OCI-LY7 (cell line): ENCODE measurements at regions not wholly inside any gene's neighbourhood (a gene's known extent, or its start where the extent isn't known, plus 50 kb on each side); places are given as distances from the start of the nearest gene placed in this dataset.

ENCODE experiments used
- BruUV-seq: library from RNA; stranded (reverse); fragments of 400-500 nt; replicated peaks from 2 replicates; lab custom pipeline; 2021; lab: Mats Ljungman, UMichigan
- CTCF ChIA-PET: fragments of 300-600 bp; sonication (Branson Sonifier 250); formaldehyde crosslinking; loops from one replicate; lab custom pipeline; 2022; ENCODE audit warnings: antibody characterized with exemption; ENCODE audit not compliant: unreplicated experiment; lab: Charles Lee
- POLR2A ChIA-PET: fragments of 300-600 bp; sonication (Branson Sonifier 250); formaldehyde crosslinking; loops from one replicate; lab custom pipeline; 2022; ENCODE audit warnings: antibody characterized with exemption; lab: Charles Lee
- DNase-seq: peaks from one replicate; pipeline ENCODE4 v3.0.0-alpha.2; 2015; ENCODE audit warnings: low spot score
- H2AFZ ChIP-seq: fragments of 200-600 bp; sonication (generic), shearing (Covaris generic); 2 replicates; pipeline ENCODE4 v1.6.1; 2014; ENCODE audit warnings: mild to moderate bottlenecking, antibody characterized with exemption, low read length, moderate library complexity
- H3K27ac ChIP-seq: fragments of 200-600 bp; sonication (generic); 2 replicates; pipeline ENCODE4 v1.5.1; 2014; ENCODE audit warnings: mixed run types, low read depth, mild to moderate bottlenecking, moderate library complexity, low read length, inconsistent platforms; ENCODE audit not compliant: poor library complexity, severe bottlenecking
- H3K36me3 ChIP-seq: fragments of 200-600 bp; sonication (generic); 2 replicates; pipeline ENCODE4 v1.6.1; 2014; ENCODE audit warnings: mild to moderate bottlenecking, antibody characterized with exemption, low read length, moderate library complexity, mixed read lengths; ENCODE audit not compliant: insufficient read depth
- H3K4me1 ChIP-seq: fragments of 200-600 bp; sonication (generic); 2 replicates; pipeline ENCODE4 v1.5.1; 2014; ENCODE audit warnings: mild to moderate bottlenecking, low read length; ENCODE audit not compliant: insufficient read depth, poor library complexity, severe bottlenecking
- H3K4me2 ChIP-seq: fragments of 200-600 bp; sonication (generic); 2 replicates; pipeline ENCODE4 v1.6.1; 2014; ENCODE audit warnings: mild to moderate bottlenecking, low read length
- H3K4me3 ChIP-seq: fragments of 200-600 bp; sonication (generic); 2 replicates; pipeline ENCODE4 v1.5.1; 2014; ENCODE audit warnings: mild to moderate bottlenecking, low read depth, low read length; ENCODE audit not compliant: poor library complexity, severe bottlenecking
- H3K79me2 ChIP-seq: fragments of 200-600 bp; sonication (generic); 2 replicates; pipeline ENCODE4 v1.6.1; 2016; ENCODE audit warnings: low read depth, mild to moderate bottlenecking, low read length, moderate library complexity, mixed read lengths; ENCODE audit not compliant: insufficient read depth
- H3K9me2 ChIP-seq: fragments of 200-600 bp; sonication (generic); 2 replicates; pipeline ENCODE4 v1.6.1; 2016; ENCODE audit warnings: mild to moderate bottlenecking, low read length, mixed read lengths; ENCODE audit not compliant: insufficient read depth
- H3K9me3 ChIP-seq: fragments of 200-600 bp; sonication (generic); 2 replicates; pipeline ENCODE4 v1.6.1; 2014; ENCODE audit warnings: mild to moderate bottlenecking, mixed run types, low read length, mixed read lengths
- H4K20me1 ChIP-seq: fragments of 200-600 bp; sonication (generic); 2 replicates; pipeline ENCODE4 v1.6.1; 2014; ENCODE audit warnings: mild to moderate bottlenecking, antibody characterized with exemption, low read length, moderate library complexity, mixed read lengths; ENCODE audit not compliant: insufficient read depth
- CTCF ChIP-seq: fragments of 200-600 bp; sonication (generic); conservative IDR thresholded peaks from 2 replicates; pipeline ENCODE4 v1.5.1; 2014; ENCODE audit warnings: mild to moderate bottlenecking, antibody characterized with exemption, low read length, moderate library complexity, mixed read lengths
- EZH2phosphoT487 ChIP-seq: fragments of 200-600 bp; sonication (generic); IDR thresholded peaks from 2 replicates; pipeline ENCODE4 v1.6.1; 2018; ENCODE audit warnings: low read depth, borderline replicate concordance, mild to moderate bottlenecking, mixed run types, antibody characterized with exemption, low read length, moderate library complexity, mixed read lengths
- intact Hi-C: fragments of 100-400 bp; cut with micrococcal nuclease; formaldehyde crosslinking; loops from one replicate; pipeline ENCODE4 v1.10.0; 2022; ENCODE audit not compliant: unreplicated experiment

- no peak for TF ChIP-seq CTCF
- TF ChIP-seq EZH2phosphoT487 = no peak
- ChIA-PET CTCF (no interaction called here), POLR2A (no interaction called here)
- Histone ChIP-seq H3K4me1 (no peaks in the 10 kb centered on the region), H4K20me1 (no peaks in the 10 kb centered on the region), H3K9me3 (no peaks in the 10 kb centered on the region), H3K9me2 (no peaks in the 10 kb centered on the region), H3K79me2 (no peaks in the 10 kb centered on the region), H3K36me3 (no peaks in the 10 kb centered on the region), H3K4me3 (no peak overlapping the region), H3K27ac (no peak overlapping the region), H3K4me2 (no peak overlapping the region), H2AFZ (no peak overlapping the region)
- BruUV-seq = no TSS peak
- intact Hi-C loops = no loop called here
- DNase-seq = no peak
Observed at GRCh38 chr7:24464861-24465260, 108.4 kb upstream of the PALS2 start.

GRCh38 chr7:24466168-24466768 lies 107.0 kb upstream of the PALS2 start:
- no TSS peak for BruUV-seq
- DNase-seq = no peak
- intact Hi-C loops = no loop called here
- no peaks in the 10 kb centered on the region for H4K20me1 ChIP-seq
- H2AFZ ChIP-seq = no peak overlapping the region
- no peak overlapping the region for H3K27ac ChIP-seq
- no peak overlapping the region for H3K4me2 ChIP-seq
- H3K4me3 ChIP-seq = no peak overlapping the region
- no peaks in the 10 kb centered on the region for H3K79me2 ChIP-seq
- ChIA-PET CTCF (no interaction called here), POLR2A (interaction anchor here (1.2 kb wide), 1 partner anchor 16 kb away, joined by 3 read pairs; no protein-coding TSS in a partner anchor)
- H3K4me1 ChIP-seq = no peaks in the 10 kb centered on the region
- no peaks in the 10 kb centered on the region for H3K9me3 ChIP-seq
- H3K9me2 ChIP-seq = no peaks in the 10 kb centered on the region
- TF ChIP-seq EZH2phosphoT487 (no peak), CTCF (no peak)
- H3K36me3 ChIP-seq = no peaks in the 10 kb centered on the region

- Histone ChIP-seq H3K4me2 (no peak overlapping the region), H3K36me3 (no peaks in the 10 kb centered on the region), H3K9me3 (no peaks in the 10 kb centered on the region), H4K20me1 (no peaks in the 10 kb centered on the region), H3K27ac (no peak overlapping the region), H3K4me3 (no peak overlapping the region), H2AFZ (no peak overlapping the region), H3K4me1 (no peaks in the 10 kb centered on the region), H3K79me2 (no peaks in the 10 kb centered on the region), H3K9me2 (no peaks in the 10 kb centered on the region)
- intact Hi-C loops = no loop called here
- DNase-seq = no peak
- POLR2A ChIA-PET = interaction anchor here (0.6 kb wide), 1 partner anchor 32 kb away, joined by 3 read pairs; no protein-coding TSS in a partner anchor
- no TSS peak for BruUV-seq
- CTCF ChIA-PET = no interaction called here
- TF ChIP-seq EZH2phosphoT487 = no peak
Observed at GRCh38 chr7:24469118-24469517, 104.1 kb upstream of the PALS2 start.
